HG03039 (cell line): ENCODE measurements at regions not wholly inside any gene's neighbourhood (a gene's known extent, or its start where the extent isn't known, plus 50 kb on each side); places are given as distances from the start of the nearest gene placed in this dataset.

ENCODE experiments used
- ATAC-seq: cut with Tn5 transposase; IDR thresholded peaks from one replicate; pipeline ENCODE4 v1.9.1; 2021; ENCODE audit warnings: mild to moderate bottlenecking, moderate library complexity; ENCODE audit not compliant: unreplicated experiment

DNA sequence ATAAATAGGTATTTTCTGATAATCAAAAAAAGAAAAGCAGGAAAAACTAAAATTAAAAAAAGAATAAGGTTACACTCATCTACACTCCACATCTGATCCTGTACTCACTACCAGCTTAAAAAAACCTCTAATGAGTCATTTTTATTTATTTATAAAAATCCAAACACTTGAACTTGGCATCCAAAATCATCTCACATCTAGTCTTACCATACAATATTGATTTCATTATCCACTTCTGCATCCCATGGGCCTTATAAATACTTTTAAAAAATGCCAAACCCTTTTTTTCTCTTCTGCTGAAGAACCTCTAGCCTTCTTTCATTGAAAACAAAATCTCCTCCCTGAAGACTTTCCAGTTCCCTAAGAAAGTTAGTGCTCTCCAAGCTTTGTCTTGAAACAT, 109.7 kb downstream of the TMTC3 start:
- ATAC-seq: no peak

DNA sequence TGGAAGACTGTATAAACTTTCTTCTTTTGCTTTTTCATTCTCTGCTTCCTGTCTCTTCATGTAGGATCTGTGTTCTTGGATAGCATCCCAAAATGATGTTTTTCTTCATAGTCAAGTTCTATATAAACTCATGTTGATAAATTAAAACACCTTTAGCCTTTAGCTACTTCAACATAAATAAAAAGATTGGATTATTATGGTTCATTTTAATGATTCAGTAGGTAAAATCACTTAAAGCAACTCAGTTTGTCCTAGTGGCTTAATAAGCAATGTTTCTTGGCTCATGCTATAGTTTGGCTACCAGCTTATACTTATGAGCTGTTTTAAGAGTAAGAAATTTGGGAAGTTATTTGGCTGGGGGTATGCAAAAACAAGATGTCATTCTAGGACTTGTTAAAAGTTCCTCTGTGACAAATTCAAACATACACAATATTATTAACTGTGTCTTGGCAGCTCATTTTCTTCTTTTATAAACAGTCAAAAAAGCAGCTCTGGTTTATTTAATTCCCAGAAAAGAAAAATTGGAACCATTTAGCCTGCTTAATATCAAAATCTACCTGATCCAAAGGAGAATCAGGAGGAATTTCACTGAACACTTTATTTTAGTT, 111.4 kb downstream of the TMTC3 start:
- no peak for ATAC-seq

DNA sequence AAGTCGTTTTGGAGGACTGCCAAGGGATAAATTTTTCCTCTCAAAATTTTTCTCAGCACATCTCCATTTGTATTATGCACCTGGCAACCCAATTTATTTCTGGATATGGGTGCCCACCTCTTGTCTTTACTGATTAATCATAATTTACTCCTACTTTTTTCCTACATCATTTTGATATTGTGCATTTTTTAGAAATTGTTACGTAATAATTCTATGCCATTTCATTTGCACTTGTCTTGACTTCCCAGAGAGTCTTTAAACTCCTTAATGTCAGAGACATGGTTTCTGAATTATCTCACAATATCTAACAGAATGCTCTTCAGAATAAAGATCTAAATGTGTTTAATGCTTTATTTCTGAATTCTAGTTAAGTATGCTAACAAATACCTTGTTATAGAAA, 113.1 kb downstream of the TMTC3 start:
- ATAC-seq: no peak

DNA sequence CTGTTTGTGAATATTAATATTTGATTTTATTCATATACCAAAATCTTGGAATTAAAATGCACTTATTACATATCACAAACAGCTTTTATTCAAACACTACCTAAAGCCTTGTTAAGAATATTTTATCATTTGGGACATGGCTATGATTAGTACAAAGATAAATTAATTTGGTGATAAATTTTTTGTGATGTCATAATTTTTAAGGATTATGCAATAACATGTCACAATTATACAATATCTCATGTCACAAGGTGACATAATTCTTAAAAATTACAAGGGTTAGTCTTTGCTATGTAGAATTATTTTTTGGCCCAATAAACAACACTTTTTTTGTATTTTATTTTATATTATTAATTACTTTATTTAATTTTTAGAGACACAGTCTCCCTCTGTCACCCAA, 113.7 kb downstream of the TMTC3 start:
- ATAC-seq: no peak

DNA sequence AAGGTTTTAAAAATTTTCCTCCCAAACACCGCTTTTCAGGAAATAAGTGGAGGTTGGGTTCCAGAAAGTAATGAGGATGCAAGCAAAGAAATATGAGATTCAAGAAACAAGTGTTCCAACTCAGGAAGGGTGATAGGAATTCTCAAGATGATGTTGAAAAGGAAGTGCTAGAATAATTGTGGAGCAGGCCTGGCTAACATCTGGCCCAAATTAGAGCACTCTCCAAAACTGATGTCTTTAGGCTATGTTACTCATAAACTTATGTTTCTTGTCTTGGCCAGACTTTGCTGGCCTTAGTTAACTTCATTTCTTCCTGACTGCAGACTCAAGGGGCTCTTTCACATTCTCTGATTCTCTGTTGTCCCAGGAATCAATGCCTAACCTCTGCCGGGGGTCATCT, 116.3 kb downstream of the TMTC3 start:
- ATAC-seq: no peak

DNA sequence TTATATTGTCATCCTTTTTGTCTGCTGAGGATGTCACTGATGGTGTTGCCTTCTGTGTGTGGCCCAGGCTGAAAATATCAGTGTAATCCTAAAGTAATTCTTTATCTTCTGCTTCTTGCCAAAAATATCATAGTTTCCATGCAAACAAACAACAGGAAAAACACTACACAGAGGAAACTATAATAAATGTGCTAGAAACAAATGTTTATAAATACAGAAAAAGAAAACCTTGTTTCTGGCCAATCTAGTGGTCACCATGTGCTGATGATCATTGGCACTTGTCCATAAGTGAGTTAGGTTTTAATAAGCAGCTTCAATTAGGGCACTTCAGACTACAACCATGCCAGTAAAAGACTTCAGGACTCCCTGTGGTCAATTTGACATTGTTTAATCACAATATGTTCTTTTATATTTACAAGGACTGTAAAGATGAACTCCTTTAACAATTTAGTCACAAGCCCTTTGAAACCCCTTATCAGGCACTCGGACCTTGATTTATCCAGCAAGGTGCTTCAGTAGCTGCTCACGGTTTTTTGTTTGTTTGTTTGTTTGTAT, 124.8 kb downstream of the TMTC3 start:
- no peak for ATAC-seq

DNA sequence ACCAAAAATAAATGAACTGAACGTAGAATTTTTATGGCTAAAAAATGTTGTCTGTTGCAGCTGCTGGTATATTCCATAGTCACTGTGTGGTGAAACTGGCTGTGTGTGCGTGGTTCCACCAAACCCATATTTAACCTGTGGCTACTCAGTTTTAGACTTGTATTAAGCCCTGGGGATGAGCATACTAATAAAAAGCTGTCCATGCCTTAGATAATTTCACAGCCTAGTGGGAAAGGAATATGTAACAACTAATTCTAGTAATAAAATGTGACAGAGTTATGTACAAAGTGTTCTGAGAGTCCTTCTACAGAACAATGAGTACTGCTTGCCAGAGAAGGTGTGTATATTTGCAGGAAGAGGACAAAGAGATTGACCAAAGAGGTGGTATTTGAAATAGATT, 125.5 kb downstream of the TMTC3 start:
- ATAC-seq: no peak

DNA sequence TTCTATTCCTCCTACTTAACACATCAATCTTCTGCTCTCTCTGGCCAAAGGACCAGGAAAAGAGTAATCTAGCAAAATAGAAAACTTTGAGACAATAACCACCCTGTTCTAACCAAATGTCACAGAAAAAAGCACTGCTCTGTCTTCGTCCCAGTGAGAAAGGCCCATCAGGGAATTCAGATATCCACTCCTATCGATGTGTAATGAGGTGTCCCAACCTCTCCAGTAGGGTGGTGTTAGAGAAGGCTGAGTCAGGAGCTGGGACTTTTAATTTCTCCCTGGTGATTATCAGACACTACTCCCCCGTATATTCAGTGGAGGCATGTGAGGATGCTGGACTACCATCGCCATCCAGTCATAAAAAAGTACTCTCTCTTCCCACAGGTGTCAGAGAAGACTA, 130.3 kb downstream of the TMTC3 start:
- no peak for ATAC-seq

DNA sequence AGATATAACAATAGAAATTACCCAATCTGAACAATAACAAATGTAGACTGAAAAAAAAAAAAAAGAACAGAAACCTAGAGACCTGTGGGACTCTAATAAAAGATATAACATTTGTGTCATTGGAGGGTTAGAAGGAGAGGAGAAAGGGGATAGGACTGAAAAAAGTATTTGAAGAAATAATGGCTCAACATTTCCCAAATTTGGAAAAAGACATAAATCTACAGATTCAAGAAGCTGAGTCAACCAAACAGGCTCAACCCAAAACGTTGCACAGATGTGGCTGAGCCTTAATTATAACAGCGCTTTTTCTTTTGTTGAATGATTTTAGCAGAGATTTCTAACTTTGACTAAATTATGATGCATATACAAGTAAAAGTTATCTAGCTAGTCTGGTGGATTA, 131.3 kb downstream of the TMTC3 start:
- ATAC-seq: no peak

DNA sequence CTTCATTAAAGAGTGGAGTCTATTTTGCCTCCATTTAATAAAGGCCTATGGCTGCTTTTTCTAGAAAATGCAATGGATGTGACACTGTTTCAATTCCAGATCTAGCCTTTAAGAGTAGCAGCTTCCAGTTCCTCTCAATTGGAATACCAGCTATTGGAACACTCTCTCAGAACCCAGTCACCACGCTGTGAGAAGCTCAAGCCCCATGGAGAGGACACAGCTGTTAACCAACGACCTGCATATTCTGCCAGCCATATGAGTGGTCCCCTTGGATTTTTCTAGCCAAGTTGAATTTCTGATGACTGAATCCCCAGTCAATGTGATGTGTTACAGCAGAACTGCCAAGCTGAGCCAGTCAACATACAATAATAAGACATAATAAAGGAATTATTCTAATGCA, 131.8 kb downstream of the TMTC3 start:
- ATAC-seq: no peak

DNA sequence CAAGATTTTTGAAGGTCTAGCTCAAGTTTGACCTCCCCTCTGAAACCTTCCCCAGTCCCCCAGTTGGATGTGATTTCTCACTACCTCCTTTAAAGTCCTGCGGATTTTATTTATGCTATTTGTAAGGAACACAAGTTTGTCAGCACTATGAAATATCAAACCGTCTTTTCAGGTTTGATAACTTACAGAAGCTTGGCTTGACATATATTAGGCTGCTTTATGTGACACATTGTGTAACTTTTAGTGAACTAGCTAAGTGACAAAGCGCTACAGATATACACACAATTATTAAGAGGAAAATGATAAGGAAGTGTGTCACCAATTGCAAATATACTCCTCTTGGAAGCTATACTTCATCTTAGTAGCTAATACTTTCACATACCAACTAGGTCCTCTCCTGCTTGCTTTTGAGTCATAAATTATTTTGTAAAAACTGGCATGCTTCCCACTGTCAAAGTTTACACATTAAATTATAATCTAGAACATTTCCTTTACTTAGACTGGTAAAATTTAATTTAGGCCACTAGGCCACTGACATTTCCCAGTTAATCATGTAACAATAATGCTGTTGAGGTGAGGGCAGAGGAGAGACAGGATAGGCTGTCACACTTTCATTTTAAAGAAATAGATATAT, 149.5 kb downstream of the TMTC3 start:
- ATAC-seq: no peak

DNA sequence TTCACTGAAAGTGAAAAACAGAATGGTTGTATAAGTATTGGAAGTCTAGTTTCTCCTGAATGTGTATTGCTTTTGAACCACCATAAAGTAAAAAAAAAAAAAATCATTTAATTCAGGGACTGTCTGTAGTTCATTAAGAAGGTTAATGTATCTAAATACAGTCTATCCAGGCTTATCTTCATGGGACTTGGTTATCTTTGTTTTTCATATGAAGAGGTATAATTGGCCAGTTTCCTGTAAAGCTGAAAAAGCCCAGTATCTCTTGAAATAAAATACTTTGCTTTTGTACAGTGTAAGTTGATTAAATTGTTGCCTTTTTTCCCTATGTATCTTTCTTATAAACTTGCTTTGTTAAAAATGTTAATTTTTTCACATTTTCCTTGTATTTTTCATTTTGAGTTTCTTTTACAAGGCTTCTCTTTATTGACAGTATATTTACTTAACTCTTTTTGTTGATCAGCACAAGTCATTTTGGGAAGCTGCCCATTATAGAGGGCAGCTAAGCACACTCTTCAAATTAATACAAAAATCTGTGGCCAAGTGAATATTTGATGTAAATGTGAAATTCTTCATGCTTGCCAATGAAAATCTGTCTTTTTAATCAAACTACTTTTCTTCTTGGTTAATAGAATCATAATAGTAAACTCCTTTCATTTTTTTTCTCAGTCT, 156.0 kb downstream of the TMTC3 start:
- no peak for ATAC-seq

DNA sequence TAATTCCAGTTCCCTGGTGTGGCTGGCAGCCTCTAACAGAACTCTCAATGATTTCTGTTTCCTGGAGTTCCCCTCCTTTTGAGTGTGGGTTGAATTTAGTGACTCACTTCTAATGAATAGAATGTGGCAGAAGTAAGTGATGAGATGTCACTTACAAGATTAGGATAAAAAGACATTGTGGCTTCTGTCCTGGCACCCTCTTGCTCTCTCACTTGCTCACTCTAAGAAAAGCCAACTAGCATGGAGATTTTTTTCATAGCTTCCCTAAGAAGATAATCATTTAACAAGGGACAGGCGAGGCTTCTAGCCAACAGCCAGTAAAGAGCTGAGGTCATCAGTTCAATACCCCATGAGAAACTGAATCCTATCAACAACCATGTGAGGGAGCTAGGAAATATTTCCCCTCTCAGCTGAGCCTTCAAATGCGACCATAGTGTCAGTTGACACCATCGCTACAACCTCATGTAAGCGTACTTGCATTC, 156.7 kb downstream of the TMTC3 start:
- peak; percentile 32 for ATAC-seq

DNA sequence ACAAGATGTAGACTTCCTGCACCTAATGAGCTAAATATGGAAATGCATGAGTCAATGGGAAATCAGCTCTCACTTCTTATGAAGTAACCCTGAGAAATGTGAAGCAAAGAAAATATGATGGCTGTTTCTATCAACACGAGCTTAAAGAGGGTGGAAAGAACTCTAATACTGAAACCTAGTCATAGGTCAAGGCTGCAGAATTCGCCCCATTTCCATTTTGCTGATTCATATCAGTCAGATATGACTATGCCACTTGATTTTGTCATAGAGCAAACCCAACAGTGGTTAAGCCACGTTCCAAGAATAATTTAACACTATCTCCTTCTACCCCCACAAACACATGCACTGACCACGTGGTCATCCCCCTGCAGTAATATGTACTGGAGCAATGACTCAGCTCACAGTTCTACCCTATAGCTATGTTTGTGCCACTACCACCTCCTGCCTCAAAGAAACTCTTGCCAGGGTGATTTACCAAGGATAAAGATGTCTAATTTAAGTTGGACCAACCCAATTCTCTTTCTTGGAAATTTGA, 157.5 kb downstream of the TMTC3 start:
- ATAC-seq: peak; percentile 94

DNA sequence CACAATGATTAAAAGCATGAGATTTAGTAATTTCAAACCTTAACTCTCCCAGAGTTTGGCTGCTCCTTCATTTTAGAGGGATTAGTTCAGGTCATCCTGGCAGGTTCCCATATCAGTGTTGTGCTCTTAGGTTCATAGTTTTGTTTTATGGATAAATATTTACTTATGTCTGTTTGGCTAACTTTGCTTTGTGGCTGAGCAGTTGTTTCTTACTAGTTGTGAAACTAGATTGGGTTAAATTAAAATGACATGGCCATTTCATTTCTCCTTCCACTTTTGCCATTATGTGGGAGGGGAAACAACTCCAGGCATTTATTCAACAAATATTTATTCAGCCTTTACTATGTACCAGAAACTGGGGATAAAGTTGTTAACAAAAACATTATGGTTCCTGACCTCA, 158.8 kb downstream of the TMTC3 start:
- ATAC-seq: no peak

DNA sequence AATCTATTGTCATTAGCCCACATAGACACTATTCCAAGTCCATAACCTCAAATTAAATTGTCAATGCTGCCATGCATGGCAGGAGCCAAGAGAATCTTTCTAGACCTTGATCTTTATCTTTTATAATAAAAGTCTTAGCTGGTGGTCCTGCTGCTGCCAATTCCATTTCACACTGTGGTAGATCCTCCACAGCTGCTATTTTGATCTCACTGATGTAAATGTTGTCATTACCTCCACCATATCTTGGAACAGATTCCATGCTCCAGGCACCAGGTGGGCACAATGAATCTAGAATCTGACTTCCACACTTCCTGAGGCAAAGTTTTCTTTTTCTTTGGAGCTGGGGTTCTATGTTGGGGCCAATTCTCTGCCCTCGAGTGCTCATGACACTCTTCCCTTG, 161.2 kb downstream of the TMTC3 start:
- ATAC-seq: no peak

DNA sequence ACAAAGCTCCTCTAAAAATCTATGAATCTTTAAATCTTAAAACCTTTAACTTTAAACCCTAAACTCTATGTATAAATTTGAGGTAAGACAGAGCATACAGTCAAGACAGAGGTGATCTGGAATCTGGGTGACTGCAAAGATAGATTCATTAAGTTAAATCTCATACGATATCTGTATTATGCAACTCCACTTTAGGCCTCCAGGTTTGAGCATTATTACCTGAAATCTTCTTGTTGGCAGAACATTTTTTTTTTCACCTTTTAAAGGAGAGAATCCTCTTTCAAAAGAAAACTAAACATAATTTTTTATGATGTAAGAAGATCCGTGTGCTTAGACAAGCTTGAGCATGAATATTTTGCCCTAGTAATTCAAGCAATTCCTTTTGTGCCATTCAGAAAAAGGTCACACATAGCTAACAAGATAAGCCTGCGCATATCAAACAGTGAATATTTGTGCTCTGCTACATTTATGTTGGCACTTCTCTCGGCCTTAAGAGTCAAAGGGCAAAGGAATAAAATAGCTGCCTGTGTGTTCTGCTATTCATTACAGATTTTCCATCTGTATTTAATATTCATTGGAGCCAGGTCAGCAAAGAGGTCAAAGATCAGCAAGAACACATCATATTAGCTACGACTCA, 163.3 kb downstream of the TMTC3 start:
- no peak for ATAC-seq

DNA sequence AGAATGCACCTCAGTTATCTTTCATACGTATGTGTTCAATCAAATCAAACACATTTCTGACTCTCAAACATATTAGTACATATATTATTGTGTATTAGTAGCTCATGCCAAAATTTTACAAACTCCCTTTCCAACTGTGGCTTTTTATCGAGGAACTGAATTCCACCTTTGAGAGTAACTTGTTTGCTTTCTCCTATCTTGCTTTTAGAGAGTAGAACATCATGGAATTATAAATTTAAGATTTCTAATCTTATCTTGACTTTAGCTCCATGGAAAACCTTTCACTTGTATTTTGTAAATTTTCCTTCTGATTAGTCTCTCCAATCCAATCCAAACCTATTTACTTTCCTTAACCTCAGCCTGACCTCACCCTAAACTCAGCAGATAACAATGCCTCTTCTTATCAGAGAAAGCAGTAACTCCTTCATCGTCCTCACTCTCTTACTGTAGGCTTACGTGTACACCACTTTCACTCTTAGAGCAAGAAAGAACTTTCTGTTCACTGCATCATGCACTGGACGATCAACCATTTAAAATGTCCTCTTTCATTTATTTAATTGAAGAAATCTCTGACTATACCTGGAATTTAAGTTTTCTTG, 164.5 kb downstream of the TMTC3 start:
- no peak for ATAC-seq

DNA sequence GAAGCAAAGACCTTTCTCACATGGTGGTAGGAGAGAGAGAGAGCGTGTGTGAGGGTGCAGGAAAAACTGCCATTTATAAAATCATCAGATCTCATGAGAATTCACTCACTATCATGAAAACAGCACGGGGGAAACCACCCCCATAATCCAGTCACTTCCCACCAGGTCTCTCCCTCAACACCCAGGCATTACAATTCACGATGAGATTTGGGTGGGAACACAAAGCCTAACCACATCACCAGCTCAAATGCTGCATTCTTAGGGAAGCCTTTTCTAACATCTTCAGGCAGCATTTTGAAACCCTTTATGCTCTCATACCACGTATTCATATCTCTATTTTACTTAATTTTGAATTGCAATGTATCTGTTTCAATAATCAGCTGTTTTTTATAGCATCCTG, 165.9 kb downstream of the TMTC3 start:
- ATAC-seq: no peak

DNA sequence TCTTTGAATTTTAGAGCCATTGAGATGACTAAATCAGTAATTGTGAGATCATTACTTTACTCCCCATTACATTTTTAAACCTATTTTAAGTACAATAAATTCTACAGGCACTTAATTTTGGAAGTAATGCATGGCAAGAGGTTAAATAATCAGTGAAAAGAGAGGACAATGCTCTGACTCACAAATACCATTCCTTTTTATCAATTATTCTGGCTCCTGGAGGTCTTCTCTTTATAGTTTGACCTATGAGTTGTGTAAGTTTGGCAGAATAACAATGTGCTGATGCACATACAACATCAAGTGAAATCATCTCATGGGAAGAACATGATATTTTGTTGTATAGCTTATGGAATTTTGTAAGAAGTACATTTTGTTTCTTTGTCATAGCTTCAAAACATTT, 166.7 kb downstream of the TMTC3 start:
- ATAC-seq: no peak

DNA sequence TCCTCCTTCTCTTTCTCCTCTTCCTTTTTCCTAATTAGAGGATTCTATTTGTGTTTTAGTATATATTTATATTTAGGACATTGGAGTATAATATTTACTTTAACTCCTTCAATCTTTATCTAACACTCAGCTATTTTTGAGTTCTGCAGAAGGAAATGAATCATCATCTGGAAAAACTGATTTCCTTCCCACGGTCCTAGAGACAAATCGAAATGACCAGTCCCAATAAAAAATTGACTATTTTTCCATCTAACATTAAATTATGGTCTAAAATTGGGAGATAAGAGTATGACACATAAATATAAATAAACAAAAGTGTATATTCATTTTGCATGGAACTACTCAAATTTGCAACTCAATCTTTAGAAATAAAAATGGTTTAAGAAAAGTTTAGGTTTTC, 167.4 kb downstream of the TMTC3 start:
- no peak for ATAC-seq
